SHP77 treated with DMSO at 0.1 percent for 48 hours (cell line): ENCODE measurements at regions not wholly inside any gene's neighbourhood (a gene's known extent, or its start where the extent isn't known, plus 50 kb on each side); places are given as distances from the start of the nearest gene placed in this dataset.
"Not testable (repeated sequence)": the region's sequence is repeated elsewhere in the genome, so short reads cannot be mapped to it uniquely, and the experiment has no call there.

Experiments used
- DNase-seq: peaks from one replicate; lab custom pipeline; 2025; lab: John Stamatoyannopoulos, UW

GRCh38 chr4:128451270-128451905 lies 163.8 kb upstream of the PGRMC2 start:
- no peak for DNase-seq

GRCh38 chr4:128450326-128451120 lies 162.9 kb upstream of the PGRMC2 start:
- no peak for DNase-seq

- DNase-seq: no peak
Measured at GRCh38 chr4:128449251-128449650, 161.6 kb upstream of the PGRMC2 start.

GRCh38 chr4:128444544-128445302 lies 157.1 kb upstream of the PGRMC2 start:
- no peak for DNase-seq

- DNase-seq: no peak
Measured at GRCh38 chr4:128440923-128441322, 153.3 kb upstream of the PGRMC2 start.

- DNase-seq: not testable (repeated sequence)
Measured at GRCh38 chr4:128437023-128437422, 149.4 kb upstream of the PGRMC2 start.

GRCh38 chr4:128429023-128429613 lies 141.5 kb upstream of the PGRMC2 start:
- not testable (repeated sequence) for DNase-seq

- no peak for DNase-seq
Measured at GRCh38 chr4:128428397-128428796, 140.8 kb upstream of the PGRMC2 start.

- no peak for DNase-seq
Measured at GRCh38 chr4:128427832-128428366, 140.3 kb upstream of the PGRMC2 start.

- DNase-seq: no peak
Measured at GRCh38 chr4:128424527-128425497, 137.2 kb upstream of the PGRMC2 start.

- not testable (repeated sequence) for DNase-seq
Measured at GRCh38 chr4:128422296-128422695, 134.7 kb upstream of the PGRMC2 start.

- DNase-seq: no peak
Measured at GRCh38 chr4:128416921-128417320, 129.3 kb upstream of the PGRMC2 start.

GRCh38 chr4:128410037-128410436 lies 122.4 kb upstream of the PGRMC2 start:
- no peak for DNase-seq

GRCh38 chr4:128403586-128403985 lies 116.0 kb upstream of the PGRMC2 start:
- no peak for DNase-seq

GRCh38 chr4:128394778-128395177 lies 107.2 kb upstream of the PGRMC2 start:
- no peak for DNase-seq

GRCh38 chr4:128393101-128393704 lies 105.6 kb upstream of the PGRMC2 start:
- no peak for DNase-seq

- no peak for DNase-seq
Measured at GRCh38 chr4:128390475-128390996, 102.9 kb upstream of the PGRMC2 start.

GRCh38 chr4:128388796-128389195 lies 101.2 kb upstream of the PGRMC2 start:
- DNase-seq: no peak

GRCh38 chr4:128388352-128388630 lies 100.7 kb upstream of the PGRMC2 start:
- no peak for DNase-seq

GRCh38 chr4:128387600-128388351 lies 100.2 kb upstream of the PGRMC2 start:
- no peak for DNase-seq
